Psoas muscle (tissue), 7 donors: ENCODE measurements at regions not wholly inside any gene's neighbourhood (a gene's known extent, or its start where the extent isn't known, plus 50 kb on each side); places are given as distances from the start of the nearest gene placed in this dataset.

Experiments used
- ATAC-seq, 4 donors: fragments of 200-7000 bp; cut with Tn5 transposase; one replicate each; pipeline ENCODE4 v1.9.1; 2020; ENCODE audit warnings: moderate library complexity in 3 of 4, mild to moderate bottlenecking in 2 of 4
- DNase-seq, 2 donors: peaks; one replicate each; pipeline ENCODE4 v3.0.0-alpha.2; 2020
- H3K27ac ChIP-seq: fragments of 200-600 bp; one replicate; pipeline ENCODE4 v1.8.0; 2022
- H3K27me3 ChIP-seq, 3 donors: fragments of 200-600 bp in 1 of 3; one replicate each; pipeline versions ENCODE4 v1.6.1 to v1.8.0; 2013 to 2022; ENCODE audit warnings: low read length in 2 of 3, mild to moderate bottlenecking in 2 of 3, moderate library complexity in 1 of 3; ENCODE audit not compliant: insufficient read depth in 3 of 3
- H3K36me3 ChIP-seq, 2 donors: fragments of 200-600 bp in 1 of 2; one replicate each; pipeline versions ENCODE4 v1.6.1 to v1.8.0; 2013 to 2022; ENCODE audit warnings: low read depth in 1 of 2, mild to moderate bottlenecking in 1 of 2, moderate library complexity in 1 of 2; ENCODE audit not compliant: insufficient read depth in 1 of 2
- H3K4me1 ChIP-seq: fragments of 200-600 bp; one replicate; pipeline ENCODE4 v1.8.0; 2022
- H3K4me3 ChIP-seq: fragments of 200-600 bp; one replicate; pipeline ENCODE4 v1.8.0; 2022; ENCODE audit warnings: mild to moderate bottlenecking
- H3K9me3 ChIP-seq: fragments of 200-600 bp; one replicate; pipeline ENCODE4 v1.8.0; 2022
- WGBS, 3 donors: extraction: QIAGEN DNeasy Blood & Tissue Kit; methylation state at CpG; one replicate each; pipeline versions ENCODE4 v1.1.6 to v1.1.7; 2013; 5-methylcytosine and 5-hydroxymethylcytosine counted together
- intact Hi-C, 2 donors: fragments of 100-400 bp; cut with DNase I; formaldehyde crosslinking; loops; one replicate each; pipeline versions ENCODE4 v1.11.0 to v1.14.2; 2022
- TF ChIP-seq, protein P1 (sequence below): fragments of 200-600 bp; IDR thresholded peaks from one replicate; pipeline ENCODE4 v1.8.0; 2022; ENCODE audit warnings: antibody characterized with exemption
- donor health status: healthy with polysubstance abuse.
- donor health status: DM: no; HTN: no; CAD: no; lungs with moderate emphysema.
- donor health status: Bipolar disorder and iron deficiency.
- donor health status: healthy.
- donor health status: DM: yes; HTN: yes; CAD: no.
- donor health status: DM: no; HTN: no; CAD: no.
- donor health status: DM: yes; HTN: yes; CAD: no.

DNA sequence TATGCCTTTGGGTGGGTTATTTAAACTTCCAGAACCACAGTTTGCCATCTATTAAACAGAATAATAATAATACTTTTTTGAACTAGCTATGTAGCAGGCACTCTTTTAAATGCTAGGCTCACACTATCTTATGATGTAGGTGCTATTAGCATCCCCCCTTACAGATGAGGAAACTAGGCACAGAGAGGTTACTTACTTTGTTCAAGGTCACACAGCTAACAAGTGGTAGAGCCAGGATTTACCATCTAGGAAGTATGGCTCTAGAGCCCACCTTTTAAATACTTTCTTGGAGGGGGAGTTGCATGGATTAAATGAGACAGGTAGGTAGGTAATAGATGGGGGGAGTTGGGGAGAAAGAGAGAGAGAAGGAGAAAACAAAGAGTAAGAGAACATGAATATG lies 95.3 kb upstream of the NR3C1 start:
- intact Hi-C loops: no loop called here

DNA sequence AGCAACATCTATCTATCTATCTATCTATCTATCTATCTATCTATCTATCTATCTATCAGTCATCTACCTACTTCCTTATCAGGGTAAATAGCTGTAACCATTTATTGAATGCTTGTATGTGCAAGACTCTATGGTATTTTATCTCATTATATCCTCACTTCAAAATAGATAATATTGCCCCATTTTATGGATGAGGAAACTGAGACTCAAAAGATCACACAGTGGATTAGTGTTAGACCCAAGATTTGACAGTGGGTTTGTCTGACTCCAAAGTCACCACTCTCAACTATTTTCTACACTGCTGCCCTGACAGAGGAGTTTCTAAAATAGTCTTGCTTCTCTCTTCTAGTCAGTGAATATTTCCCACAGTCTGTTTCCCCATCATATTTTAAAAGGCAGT lies 94.3 kb upstream of the NR3C1 start:
- H3K27ac ChIP-seq: no peak overlapping the region
- TF ChIP-seq, protein P1, sequence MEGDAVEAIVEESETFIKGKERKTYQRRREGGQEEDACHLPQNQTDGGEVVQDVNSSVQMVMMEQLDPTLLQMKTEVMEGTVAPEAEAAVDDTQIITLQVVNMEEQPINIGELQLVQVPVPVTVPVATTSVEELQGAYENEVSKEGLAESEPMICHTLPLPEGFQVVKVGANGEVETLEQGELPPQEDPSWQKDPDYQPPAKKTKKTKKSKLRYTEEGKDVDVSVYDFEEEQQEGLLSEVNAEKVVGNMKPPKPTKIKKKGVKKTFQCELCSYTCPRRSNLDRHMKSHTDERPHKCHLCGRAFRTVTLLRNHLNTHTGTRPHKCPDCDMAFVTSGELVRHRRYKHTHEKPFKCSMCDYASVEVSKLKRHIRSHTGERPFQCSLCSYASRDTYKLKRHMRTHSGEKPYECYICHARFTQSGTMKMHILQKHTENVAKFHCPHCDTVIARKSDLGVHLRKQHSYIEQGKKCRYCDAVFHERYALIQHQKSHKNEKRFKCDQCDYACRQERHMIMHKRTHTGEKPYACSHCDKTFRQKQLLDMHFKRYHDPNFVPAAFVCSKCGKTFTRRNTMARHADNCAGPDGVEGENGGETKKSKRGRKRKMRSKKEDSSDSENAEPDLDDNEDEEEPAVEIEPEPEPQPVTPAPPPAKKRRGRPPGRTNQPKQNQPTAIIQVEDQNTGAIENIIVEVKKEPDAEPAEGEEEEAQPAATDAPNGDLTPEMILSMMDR: no peak
- no peak for ATAC-seq
- no peaks in the 10 kb centered on the region for H3K36me3 ChIP-seq
- H3K27me3 ChIP-seq: no peaks in the 10 kb centered on the region
- H3K9me3 ChIP-seq: no peaks in the 10 kb centered on the region
- DNase-seq: no peak
- peaks cover 19% of the 10 kb centered on the region for H3K4me1 ChIP-seq
- H3K4me3 ChIP-seq: no peak overlapping the region
- intact Hi-C loops: no loop called here

More for the DNA sequence above, 95.3 kb upstream of the NR3C1 start:
- DNase-seq (no peak), ATAC-seq (no peak)
- H3K36me3 ChIP-seq: no peaks in the 10 kb centered on the region
- H3K4me1 ChIP-seq: peaks cover 19% of the 10 kb centered on the region
- TF ChIP-seq, protein P1: no peak
- no peak overlapping the region for H3K4me3 ChIP-seq
- no peaks in the 10 kb centered on the region for H3K27me3 ChIP-seq
- H3K9me3 ChIP-seq: no peaks in the 10 kb centered on the region
- no peak overlapping the region for H3K27ac ChIP-seq

DNA sequence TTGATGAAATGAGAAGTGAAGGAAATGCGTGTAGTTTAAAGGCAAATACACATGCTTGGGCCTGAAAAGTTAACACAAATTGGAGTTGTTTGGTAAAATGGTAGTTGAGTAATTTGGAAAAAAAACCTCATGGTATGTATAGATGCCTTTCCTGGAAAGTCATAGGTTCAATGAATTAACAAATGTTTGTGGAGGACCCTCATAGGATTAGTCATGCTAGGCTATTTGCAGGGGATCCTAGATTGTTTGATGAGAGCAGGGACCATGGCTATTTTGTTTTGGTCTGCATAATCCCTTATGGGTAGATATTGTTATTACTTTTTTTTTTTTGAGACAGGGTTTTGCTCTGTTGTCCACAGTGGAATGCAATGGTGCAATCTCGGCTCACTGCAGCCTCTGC lies 93.5 kb upstream of the NR3C1 start:
- WGBS, 3 donors: 88 to 94% (median 91%) methylated on average over 2 of the region's 2 CpGs
- TF ChIP-seq, protein P1: no peak
- no peaks in the 10 kb centered on the region for H3K36me3 ChIP-seq
- H3K9me3 ChIP-seq: no peaks in the 10 kb centered on the region
- DNase-seq (no peak), ATAC-seq (no peak)
- H3K4me3 ChIP-seq: no peak overlapping the region
- intact Hi-C loops: no loop called here
- no peak overlapping the region for H3K27ac ChIP-seq
- no peaks in the 10 kb centered on the region for H3K27me3 ChIP-seq
- H3K4me1 ChIP-seq: peaks cover 19% of the 10 kb centered on the region

DNA sequence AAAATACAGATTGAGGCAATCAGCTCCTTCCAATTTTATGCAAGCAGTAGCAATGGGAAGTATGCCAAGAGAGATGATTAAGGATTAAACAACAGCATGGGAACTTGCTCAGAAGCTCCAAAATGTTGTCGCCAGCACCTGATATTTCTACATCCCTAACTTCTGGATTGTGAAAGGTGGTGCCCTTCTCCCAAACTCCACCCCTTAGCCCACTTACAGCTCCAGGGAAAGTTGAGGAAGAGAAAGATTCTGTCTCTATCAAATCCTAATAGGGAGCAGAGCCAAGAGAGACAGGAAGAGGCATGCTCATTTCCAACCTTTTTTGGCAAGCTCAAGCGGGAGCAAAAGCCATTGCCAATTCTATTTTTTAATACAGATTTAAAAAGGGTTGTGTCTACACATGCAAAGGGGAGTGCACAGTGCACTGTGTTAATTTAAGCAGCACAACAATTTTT lies 92.4 kb upstream of the NR3C1 start:
- H3K36me3 ChIP-seq: no peaks in the 10 kb centered on the region
- H3K4me3 ChIP-seq: no peak overlapping the region
- no peaks in the 10 kb centered on the region for H3K9me3 ChIP-seq
- TF ChIP-seq, protein P1: no peak
- intact Hi-C loops: no loop called here
- WGBS, 3 donors: 6 to 15% (median 10%) methylated on average over 2 of the region's 2 CpGs
- no peak overlapping the region for H3K27ac ChIP-seq
- DNase-seq: no peak
- peaks cover 19% of the 10 kb centered on the region for H3K4me1 ChIP-seq
- ATAC-seq: peak in 3 of 4 donors; percentile 39 to 63 (median 57)
- H3K27me3 ChIP-seq: no peaks in the 10 kb centered on the region

DNA sequence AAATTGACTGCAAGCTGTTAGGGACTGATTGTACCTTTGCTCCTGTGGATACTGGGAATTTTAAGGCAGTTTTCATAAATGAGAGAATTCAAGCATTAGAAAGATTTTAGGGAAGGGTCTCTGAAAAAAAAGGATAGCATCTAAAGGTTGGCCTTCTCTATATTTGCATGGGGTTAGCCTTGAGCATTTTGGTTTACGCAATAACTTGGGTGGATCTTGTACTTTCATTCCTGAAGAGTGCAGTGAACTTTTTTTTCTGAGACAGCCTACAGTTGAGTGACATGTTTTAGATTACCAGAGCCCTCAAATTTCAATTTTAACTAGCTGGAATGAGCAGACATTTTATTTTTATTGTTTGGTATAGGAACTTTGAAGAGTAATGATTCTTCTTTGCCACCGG lies 91.6 kb upstream of the NR3C1 start:
- WGBS, 3 donors: 89 to 92% (median 90%) methylated on average over 2 of the region's 2 CpGs
- peaks cover 19% of the 10 kb centered on the region for H3K4me1 ChIP-seq
- no peaks in the 10 kb centered on the region for H3K27me3 ChIP-seq
- no peak overlapping the region for H3K4me3 ChIP-seq
- no peaks in the 10 kb centered on the region for H3K9me3 ChIP-seq
- TF ChIP-seq, protein P1: no peak
- intact Hi-C loops: no loop called here
- no peaks in the 10 kb centered on the region for H3K36me3 ChIP-seq
- no peak for DNase-seq
- no peak overlapping the region for H3K27ac ChIP-seq
- peak in 1 of 4 donors; percentile 33 for ATAC-seq
